Ascending aorta (tissue), 2 donors: ENCODE measurements at regions not wholly inside any gene's neighbourhood (a gene's known extent, or its start where the extent isn't known, plus 50 kb on each side); places are given as distances from the start of the nearest gene placed in this dataset.

Source experiments
- DNase-seq, 2 donors: peaks; one replicate each; pipeline ENCODE4 v3.0.0-alpha.2; 2019; ENCODE audit warnings: low spot score in 2 of 2
- H3K27ac ChIP-seq, 2 donors: fragments of 200-600 bp; sonication (generic); one replicate each; pipeline ENCODE4 v1.5.1; 2016 to 2017; ENCODE audit warnings: mild to moderate bottlenecking in 1 of 2
- H3K27me3 ChIP-seq: fragments of 200-600 bp; sonication (generic); one replicate; pipeline ENCODE4 v1.5.1; 2017
- H3K36me3 ChIP-seq, 2 donors: fragments of 200-600 bp; sonication (generic); one replicate each; pipeline ENCODE4 v1.5.1; 2016
- H3K4me1 ChIP-seq, 2 donors: fragments of 200-600 bp; sonication (generic); one replicate each; pipeline ENCODE4 v1.5.1; 2016 to 2017; ENCODE audit warnings: mild to moderate bottlenecking in 1 of 2
- H3K4me3 ChIP-seq, 2 donors: fragments of 200-600 bp; sonication (generic); one replicate each; pipeline ENCODE4 v1.5.1; 2016 to 2017; ENCODE audit warnings: mild to moderate bottlenecking in 1 of 2
- H3K9me3 ChIP-seq, 2 donors: fragments of 200-600 bp; sonication (generic); one replicate each; pipeline ENCODE4 v1.5.1; 2016
- CTCF ChIP-seq, 3 experiments: fragments of 200-600 bp in 2 of 3; fragments of 450-650 bp in 1 of 3; sonication (generic) in 2 of 3; IDR thresholded peaks; one replicate each; pipeline ENCODE4 v1.5.1; 2016 to 2019; ENCODE audit warnings: antibody characterized with exemption in 3 of 3, mild to moderate bottlenecking in 1 of 3, moderate library complexity in 1 of 3
- intact Hi-C: fragments of 100-400 bp; cut with DNase I; formaldehyde crosslinking; loops from one replicate; pipeline ENCODE4 v1.15.1; 2023

- Histone ChIP-seq H3K36me3 (no peaks in the 10 kb centered on the region), H3K4me1 (no peaks in the 10 kb centered on the region), H3K27me3 (no peaks in the 10 kb centered on the region), H3K9me3 (no peaks in the 10 kb centered on the region), H3K27ac (no peak overlapping the region), H3K4me3 (no peak overlapping the region)
- no peak for TF ChIP-seq CTCF (IDR thresholded peaks at IDR 0.05)
- intact Hi-C loops: no loop called here
- no peak for DNase-seq
Observed at GRCh38 chr1:172885411-172885810, 165.3 kb downstream of the TNFSF18 start.

- Histone ChIP-seq H3K27me3 (no peaks in the 10 kb centered on the region), H3K4me3 (no peak overlapping the region), H3K27ac (no peak overlapping the region), H3K4me1 (no peaks in the 10 kb centered on the region), H3K9me3 (no peaks in the 10 kb centered on the region), H3K36me3 (no peaks in the 10 kb centered on the region)
- TF ChIP-seq CTCF (IDR thresholded peaks at IDR 0.05): no peak
- intact Hi-C loops: no loop called here
- DNase-seq: no peak
Observed at GRCh38 chr1:172885971-172886370, 164.8 kb downstream of the TNFSF18 start.

- intact Hi-C loops: no loop called here
Observed at GRCh38 chr1:172887162-172887561, 163.6 kb downstream of the TNFSF18 start.

GRCh38 chr1:172893146-172893841, 157.4 kb downstream of the TNFSF18 start:
- no peaks in the 10 kb centered on the region for H3K9me3 ChIP-seq
- no peak overlapping the region for H3K4me3 ChIP-seq
- no peaks in the 10 kb centered on the region for H3K27me3 ChIP-seq
- DNase-seq: no peak
- no peak overlapping the region for H3K27ac ChIP-seq
- intact Hi-C loops: no loop called here
- H3K4me1 ChIP-seq: no peaks in the 10 kb centered on the region
- no peaks in the 10 kb centered on the region for H3K36me3 ChIP-seq
- TF ChIP-seq CTCF (IDR thresholded peaks at IDR 0.05): no peak

More at GRCh38 chr1:172887162-172887561, 163.6 kb downstream of the TNFSF18 start:
- Histone ChIP-seq H3K4me3 (no peak overlapping the region), H3K36me3 (no peaks in the 10 kb centered on the region), H3K27me3 (no peaks in the 10 kb centered on the region), H3K9me3 (no peaks in the 10 kb centered on the region), H3K4me1 (no peaks in the 10 kb centered on the region), H3K27ac (no peak overlapping the region)
- no peak for TF ChIP-seq CTCF (IDR thresholded peaks at IDR 0.05)
- DNase-seq: no peak

GRCh38 chr1:172894349-172895049, 156.2 kb downstream of the TNFSF18 start:
- no peaks in the 10 kb centered on the region for H3K9me3 ChIP-seq
- H3K4me3 ChIP-seq: no peak overlapping the region
- no peaks in the 10 kb centered on the region for H3K36me3 ChIP-seq
- intact Hi-C loops: no loop called here
- no peaks in the 10 kb centered on the region for H3K27me3 ChIP-seq
- no peak for DNase-seq
- no peaks in the 10 kb centered on the region for H3K4me1 ChIP-seq
- no peak overlapping the region for H3K27ac ChIP-seq
- no peak for TF ChIP-seq CTCF (IDR thresholded peaks at IDR 0.05)
